Adrenal gland (tissue), 9 donors: ENCODE measurements at regions not wholly inside any gene's neighbourhood (a gene's known extent, or its start where the extent isn't known, plus 50 kb on each side); places are given as distances from the start of the nearest gene placed in this dataset.
A peak's percentile ranks its signal among the peaks of the same experiment; 100 is the strongest.

Source experiments
- DNase-seq, 7 donors: peaks; one replicate each; pipeline ENCODE4 v3.0.0-alpha.2; 2019 to 2020
- H3K27ac ChIP-seq, 5 donors: fragments of 200-600 bp; sonication (generic) in 4 of 5; 1 replicate in 3 of 5; 2 replicates in 2 of 5; pipeline versions ENCODE4 v1.5.1 to v1.8.0; 2016 to 2020; ENCODE audit warnings: mild to moderate bottlenecking in 1 of 5
- H3K27me3 ChIP-seq: fragments of 200-600 bp; 2 replicates; pipeline ENCODE4 v1.8.0; 2021
- H3K36me3 ChIP-seq, 2 donors: fragments of 200-600 bp; replicated peaks in 1 of 2; 1 replicate in 1 of 2; 2 replicates in 1 of 2; pipeline versions ENCODE4 v1.5.1 to v1.8.0; 2018 to 2022
- H3K4me1 ChIP-seq, 2 donors: fragments of 200-600 bp; replicated peaks in 1 of 2; 1 replicate in 1 of 2; 2 replicates in 1 of 2; pipeline versions ENCODE4 v1.5.1 to v1.8.0; 2018 to 2021
- H3K4me3 ChIP-seq, 4 donors: fragments of 200-600 bp; sonication (generic) in 3 of 4; one replicate each; pipeline ENCODE4 v1.5.1; 2016 to 2018
- H3K9me3 ChIP-seq, 3 donors: fragments of 200-600 bp; sonication (generic) in 1 of 3; replicated peaks in 1 of 3; 1 replicate in 2 of 3; 2 replicates in 1 of 3; pipeline versions ENCODE4 v1.5.1 to v1.8.0; 2016 to 2021
- CTCF ChIP-seq, 6 experiments: fragments of 450-650 bp in 4 of 6; fragments of 200-600 bp in 2 of 6; sonication (generic) in 1 of 6; IDR thresholded peaks; 1 replicate in 5 of 6; 2 replicates in 1 of 6; pipeline versions ENCODE4 v1.5.1 to v1.8.0; 2016 to 2021; ENCODE audit warnings: antibody characterized with exemption in 6 of 6, mild to moderate bottlenecking in 2 of 6, moderate library complexity in 1 of 6
- POLR2A ChIP-seq, 2 donors: fragments of 450-650 bp; IDR thresholded peaks; one replicate each; pipeline ENCODE4 v1.6.1; 2017; ENCODE audit warnings: antibody characterized with exemption in 2 of 2, mild to moderate bottlenecking in 2 of 2, moderate library complexity in 1 of 2
- WGBS, 4 donors: extraction: QIAGEN DNeasy Blood & Tissue Kit in 2 of 4; methylation state at CpG; one replicate each; pipeline versions ENCODE4 v1.1.5 to v1.1.7; 2013 to 2017; 5-methylcytosine and 5-hydroxymethylcytosine counted together
- intact Hi-C, 2 donors: fragments of 100-400 bp; cut with DNase I; formaldehyde crosslinking; loops; one replicate each; pipeline versions ENCODE4 v1.14.1 to v1.15.0; 2022 to 2023
- small RNA-seq, 2 donors: library from RNA; depleted of rRNA; stranded (forward); fragments of <200 nt; gene quantifications; one replicate each; pipeline ENCODE3, GENCODE V24; 2016
- donor health status: healthy with polysubstance abuse.
- donor health status: Bipolar disorder and iron deficiency.
- donor health status: DM: yes; HTN: yes; CAD: no.
- donor health status: DM: no; HTN: no; CAD: no.
- donor health status: DM: no; HTN: no; CAD: no.

DNA sequence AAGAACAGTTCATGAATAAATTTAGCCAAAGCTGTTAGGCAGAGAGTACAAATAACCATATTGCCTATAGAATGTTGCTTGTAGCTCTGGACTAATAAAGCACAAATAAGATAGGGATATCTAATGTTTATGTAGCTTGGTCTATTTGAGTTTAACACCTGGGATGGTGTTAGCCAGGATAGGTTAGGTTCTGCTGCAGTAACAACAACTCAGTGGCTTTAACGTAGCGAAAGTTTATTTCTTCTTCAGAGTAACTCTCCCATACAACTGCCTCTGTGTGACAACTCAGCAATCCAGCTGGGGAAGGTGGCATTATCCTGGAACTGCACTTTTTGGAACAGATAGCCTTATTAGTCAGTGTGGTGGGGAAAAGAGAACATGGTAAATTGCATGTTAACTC lies 52.2 kb upstream of the STEAP4 start:
- Histone ChIP-seq H3K27ac (no peak overlapping the region), H3K4me1 (peaks cover 0 to 4% of the 10 kb centered on the region in 2 donors), H3K27me3 (no peaks in the 10 kb centered on the region), H3K36me3 (no peaks in the 10 kb centered on the region), H3K4me3 (no peak overlapping the region), H3K9me3 (no peaks in the 10 kb centered on the region)
- 94 to 97% (median 95%) methylated on average over 2 of the region's 2 CpGs for WGBS, 4 donors
- intact Hi-C loops = loop anchor here in 1 of 2 donors (5.0 kb wide), 1 partner anchor 117 kb away; no protein-coding TSS in a partner anchor
- DNase-seq = no peak
- TF ChIP-seq POLR2A (IDR thresholded peaks at IDR 0.05) = no peak
- TF ChIP-seq CTCF (IDR thresholded peaks at IDR 0.05) = no peak

DNA sequence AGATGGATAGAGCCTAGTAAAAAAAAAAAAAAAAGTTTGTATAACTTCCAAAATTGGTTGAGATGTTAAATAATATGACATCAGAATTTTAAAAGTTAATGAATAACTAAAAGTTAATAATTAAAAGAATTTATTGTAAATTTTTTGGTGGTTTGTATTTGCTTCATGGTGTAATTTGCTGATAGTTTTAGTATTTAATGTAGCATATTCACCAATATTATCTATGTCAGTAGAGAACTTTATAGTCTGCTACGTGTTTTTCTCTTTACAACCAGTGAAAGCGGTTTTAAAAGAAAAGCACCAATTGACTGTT lies 51.8 kb upstream of the STEAP4 start:
- no peaks in the 10 kb centered on the region for H3K9me3 ChIP-seq
- H3K4me1 ChIP-seq = peaks cover 0 to 4% of the 10 kb centered on the region in 2 donors
- TF ChIP-seq CTCF (IDR thresholded peaks at IDR 0.05) = no peak
- no peak for TF ChIP-seq POLR2A (IDR thresholded peaks at IDR 0.05)
- no peak overlapping the region for H3K27ac ChIP-seq
- no peaks in the 10 kb centered on the region for H3K27me3 ChIP-seq
- no peak for DNase-seq
- no peaks in the 10 kb centered on the region for H3K36me3 ChIP-seq
- 85 to 93% (median 89%) methylated on average over 2 of the region's 2 CpGs for WGBS, 4 donors
- intact Hi-C loops = loop anchor here in 1 of 2 donors (5.0 kb wide), 1 partner anchor 116 kb away; no protein-coding TSS in a partner anchor
- no peak overlapping the region for H3K4me3 ChIP-seq

- Histone ChIP-seq H3K4me1 (peaks cover 0 to 4% of the 10 kb centered on the region in 2 donors), H3K27ac (no peak overlapping the region), H3K4me3 (peak overlapping the region in 1 of 4 donors; percentile 22), H3K27me3 (no peaks in the 10 kb centered on the region), H3K36me3 (no peaks in the 10 kb centered on the region), H3K9me3 (no peaks in the 10 kb centered on the region)
- intact Hi-C loops = loop anchor here in 1 of 2 donors (5.0 kb wide), 1 partner anchor 116 kb away; no protein-coding TSS in a partner anchor
- WGBS, 4 donors = 26 to 38% (median 34%) methylated on average over 4 of the region's 4 CpGs
- peak in 3 of 7 donors; percentile 16 to 53 (median 24) for DNase-seq
- TF ChIP-seq POLR2A (IDR thresholded peaks at IDR 0.05) (no peak), CTCF (IDR thresholded peaks at IDR 0.05) (peak; percentile 36 to 70 (median 58))
These were observed 51.3 kb upstream of the STEAP4 start for GRCh38 chr7:88357781-88358525.

GRCh38 chr7:88357294-88357693 lies 50.6 kb upstream of the STEAP4 start:
- TF ChIP-seq POLR2A (IDR thresholded peaks at IDR 0.05) (no peak), CTCF (IDR thresholded peaks at IDR 0.05) (peak in 5 of 6 experiments; percentile 47 to 75 (median 66))
- 11 to 26% (median 14%) methylated on average over 1 of the region's 1 CpG for WGBS, 4 donors
- intact Hi-C loops = loop anchor here in 1 of 2 donors (5.0 kb wide), 1 partner anchor 115 kb away; no protein-coding TSS in a partner anchor

More at GRCh38 chr7:88357294-88357693, 50.6 kb upstream of the STEAP4 start:
- H3K27ac ChIP-seq = no peak overlapping the region
- H3K36me3 ChIP-seq = no peaks in the 10 kb centered on the region
- H3K9me3 ChIP-seq = no peaks in the 10 kb centered on the region
- peak; percentile 45 to 76 (median 70) for DNase-seq
- H3K4me1 ChIP-seq = peaks cover 0 to 4% of the 10 kb centered on the region in 2 donors
- no peaks in the 10 kb centered on the region for H3K27me3 ChIP-seq
- H3K4me3 ChIP-seq = no peak overlapping the region

Small RNA genes lying in the stretch of these regions (small RNA-seq; reads per million reads assigned to genes)
- 0 reads per million in 2 donors for gene EIF4A1P13
- 0 reads per million in 2 donors for gene RF00272
